H9 (cell line): ENCODE measurements at regions not wholly inside any gene's neighbourhood (a gene's known extent, or its start where the extent isn't known, plus 50 kb on each side); places are given as distances from the start of the nearest gene placed in this dataset.

ENCODE experiments used
- DNase-seq: peaks from one replicate; pipeline ENCODE4 v3.0.0-alpha.2; 2017
- H2AFZ ChIP-seq: one replicate; pipeline ENCODE4 v1.6.1; 2013; ENCODE audit warnings: mild to moderate bottlenecking, low read length, control low read depth, moderate library complexity
- H2AK5ac ChIP-seq: 2 replicates; pipeline ENCODE4 v1.6.1; 2013; ENCODE audit warnings: low read length, control low read depth, mixed read lengths; ENCODE audit not compliant: insufficient read length
- H2BK120ac ChIP-seq: one replicate; pipeline ENCODE4 v1.6.1; 2013; ENCODE audit warnings: low read depth, mild to moderate bottlenecking, low read length, control low read depth, inconsistent platforms; ENCODE audit not compliant: poor library complexity, severe bottlenecking
- H2BK12ac ChIP-seq: 2 replicates; pipeline ENCODE4 v1.6.1; 2013; ENCODE audit warnings: low read length, control low read depth, mixed read lengths, low read depth; ENCODE audit not compliant: insufficient read length
- H2BK15ac ChIP-seq: 2 replicates; pipeline ENCODE4 v1.6.1; 2013; ENCODE audit warnings: low read depth, low read length, control low read depth
- H2BK20ac ChIP-seq: one replicate; pipeline ENCODE4 v1.6.1; 2013; ENCODE audit warnings: low read depth, mild to moderate bottlenecking, low read length, control low read depth, inconsistent platforms; ENCODE audit not compliant: poor library complexity, severe bottlenecking
- H2BK5ac ChIP-seq: 2 replicates; pipeline ENCODE4 v1.6.1; 2013; ENCODE audit warnings: low read length, control low read depth, mixed read lengths; ENCODE audit not compliant: insufficient read length
- H3K14ac ChIP-seq: 2 replicates; pipeline ENCODE4 v1.6.1; 2013; ENCODE audit warnings: low read length, control low read depth; ENCODE audit not compliant: insufficient read depth
- H3K18ac ChIP-seq: 2 replicates; pipeline ENCODE4 v1.6.1; 2013; ENCODE audit warnings: low read depth, mild to moderate bottlenecking, mixed read lengths, low read length, control low read depth; ENCODE audit not compliant: insufficient read length
- H3K23ac ChIP-seq: 2 replicates; pipeline ENCODE4 v1.6.1; 2013; ENCODE audit warnings: low read length, control low read depth, mixed read lengths, low read depth; ENCODE audit not compliant: insufficient read length
- H3K23me2 ChIP-seq: 2 replicates; pipeline ENCODE4 v1.6.1; 2013; ENCODE audit warnings: low read depth, mild to moderate bottlenecking, mixed read lengths, low read length, control low read depth; ENCODE audit not compliant: insufficient read length, poor library complexity, severe bottlenecking
- H3K27ac ChIP-seq: 2 replicates; pipeline ENCODE4 v1.5.1; 2013; ENCODE audit warnings: low read length, control low read depth, mixed read lengths, low read depth; ENCODE audit not compliant: insufficient read length
- H3K27me3 ChIP-seq: 2 replicates; pipeline ENCODE4 v1.6.1; 2013; ENCODE audit warnings: low read length, control low read depth, inconsistent platforms; ENCODE audit not compliant: insufficient read depth
- H3K4ac ChIP-seq: 2 replicates; pipeline ENCODE4 v1.6.1; 2013; ENCODE audit warnings: low read depth, mild to moderate bottlenecking, control low read depth, inconsistent platforms, low read length, moderate library complexity
- H3K4me1 ChIP-seq: 2 replicates; pipeline ENCODE4 v1.6.1; 2013; ENCODE audit warnings: low read length, control low read depth, inconsistent platforms; ENCODE audit not compliant: insufficient read depth
- H3K4me2 ChIP-seq: 2 replicates; pipeline ENCODE4 v1.6.1; 2013; ENCODE audit warnings: low read length, control low read depth, mixed read lengths; ENCODE audit not compliant: insufficient read length, insufficient read depth
- H3K56ac ChIP-seq: 2 replicates; pipeline ENCODE4 v1.6.1; 2013; ENCODE audit warnings: low read depth, mild to moderate bottlenecking, mixed read lengths, low read length, control low read depth; ENCODE audit not compliant: insufficient read length
- H3K79me1 ChIP-seq: 2 replicates; pipeline ENCODE4 v1.6.1; 2013; ENCODE audit warnings: low read depth, mild to moderate bottlenecking, moderate library complexity, low read length, control low read depth, inconsistent platforms; ENCODE audit not compliant: insufficient read depth, poor library complexity, severe bottlenecking
- H3K79me2 ChIP-seq: 2 replicates; pipeline ENCODE4 v1.6.1; 2013; ENCODE audit warnings: low read length, control low read depth, inconsistent platforms; ENCODE audit not compliant: insufficient read depth
- H3K9ac ChIP-seq: 2 replicates; pipeline ENCODE4 v1.6.1; 2013; ENCODE audit warnings: low read length, control low read depth, mixed read lengths; ENCODE audit not compliant: insufficient read length; ENCODE audit errors: extremely low read depth
- H3K9me3 ChIP-seq: one replicate; pipeline ENCODE4 v1.6.1; 2013; ENCODE audit warnings: low read depth, low read length, inconsistent platforms; ENCODE audit not compliant: control insufficient read depth
- H3T11ph ChIP-seq: one replicate; pipeline ENCODE4 v1.6.1; 2013; ENCODE audit warnings: mild to moderate bottlenecking, low read length, control low read depth, inconsistent platforms
- H4K20me1 ChIP-seq: one replicate; pipeline ENCODE4 v1.6.1; 2013; ENCODE audit not compliant: control insufficient read depth, insufficient read length, insufficient read depth
- H4K5ac ChIP-seq: 2 replicates; pipeline ENCODE4 v1.6.1; 2013; ENCODE audit warnings: low read depth, mild to moderate bottlenecking, mixed read lengths, low read length, control low read depth; ENCODE audit not compliant: insufficient read length
- H4K8ac ChIP-seq: replicated peaks from 2 replicates; pipeline ENCODE4 v1.6.1; 2013; ENCODE audit warnings: low read length, control low read depth, mixed read lengths, low read depth; ENCODE audit not compliant: insufficient read length
- H4K91ac ChIP-seq: 2 replicates; pipeline ENCODE4 v1.6.1; 2013; ENCODE audit warnings: low read depth, mild to moderate bottlenecking, moderate library complexity, mixed read lengths, low read length, control low read depth; ENCODE audit not compliant: insufficient read length
- H3K27ac Mint-ChIP-seq, 3 experiments: 2 replicates in 2 of 3; 3 replicates in 1 of 3; pipeline ENCODE4 v1.8.0; 2020 to 2021; ENCODE audit warnings: mixed read lengths in 3 of 3, mild to moderate bottlenecking in 1 of 3, moderate library complexity in 1 of 3
- H3K27me3 Mint-ChIP-seq: 2 replicates; pipeline ENCODE4 v1.8.0; 2021; ENCODE audit warnings: low read depth, mild to moderate bottlenecking, moderate library complexity, mixed read lengths
- H3K36me3 Mint-ChIP-seq, 3 experiments: 2 replicates in 2 of 3; 3 replicates in 1 of 3; pipeline ENCODE4 v1.8.0; 2020 to 2021; ENCODE audit warnings: low read depth in 3 of 3, mixed read lengths in 3 of 3; ENCODE audit not compliant: insufficient read depth in 1 of 3
- H3K4me1 Mint-ChIP-seq, 2 experiments: 2 replicates each; pipeline ENCODE4 v1.8.0; 2020; ENCODE audit warnings: mixed read lengths in 2 of 2
- H3K4me3 Mint-ChIP-seq, 2 experiments: 2 replicates in 1 of 2; 3 replicates in 1 of 2; pipeline ENCODE4 v1.8.0; 2020 to 2021; ENCODE audit warnings: mild to moderate bottlenecking in 2 of 2, mixed read lengths in 2 of 2, moderate library complexity in 1 of 2
- H3K9me3 Mint-ChIP-seq, 2 experiments: 2 replicates in 1 of 2; 3 replicates in 1 of 2; pipeline ENCODE4 v1.8.0; 2020; ENCODE audit warnings: mild to moderate bottlenecking in 2 of 2, mixed read lengths in 2 of 2, moderate library complexity in 1 of 2
- CTCF ChIP-seq: fragments of 200-600 bp; sonication (generic); conservative IDR thresholded peaks from 3 replicates; pipeline ENCODE4 v1.8.0; 2021; ENCODE audit warnings: antibody characterized with exemption, mild to moderate bottlenecking
- WGBS: extraction: QIAGEN DNeasy Blood & Tissue Kit; methylation state at CpG from one replicate; pipeline ENCODE4 v1.1.7; 2013; ENCODE audit warnings: missing lambda C conversion rate, low lambda C conversion rate, mixed read lengths; ENCODE audit not compliant: insufficient read length; ENCODE audit errors: extremely low coverage; 5-methylcytosine and 5-hydroxymethylcytosine counted together

DNA sequence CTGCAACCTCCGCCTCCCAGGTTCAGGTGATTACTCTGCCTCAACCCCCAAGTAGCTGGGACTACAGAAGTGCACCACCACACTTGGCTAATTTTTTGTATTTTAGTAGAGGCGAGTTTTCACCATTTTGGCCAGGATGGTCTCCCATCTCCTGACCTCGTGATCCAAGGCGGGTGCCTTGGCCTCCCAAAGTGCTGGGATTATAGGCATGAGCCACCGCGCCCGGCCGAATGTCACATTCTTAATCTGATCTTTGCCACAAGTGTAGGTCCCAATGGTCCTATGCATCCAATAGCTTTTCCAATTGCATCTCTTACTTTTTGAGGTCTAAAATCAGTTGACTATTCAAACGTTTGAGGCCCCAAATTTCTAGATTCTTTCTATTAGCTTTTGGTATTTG, 676.0 kb downstream of the SLC16A7 start:
- no peak overlapping the region for H3K56ac ChIP-seq
- H2AK5ac ChIP-seq = no peak overlapping the region
- no peak overlapping the region for H2BK15ac ChIP-seq
- H3K9me3 ChIP-seq = no peaks in the 10 kb centered on the region
- no peak overlapping the region for H3K23ac ChIP-seq
- no peaks in the 10 kb centered on the region for H3K79me2 ChIP-seq
- no peak overlapping the region for H3K4me2 ChIP-seq
- H3K9ac ChIP-seq = no peak overlapping the region
- H3K79me1 ChIP-seq = no peaks in the 10 kb centered on the region
- H3K27ac Mint-ChIP-seq = no peak overlapping the region; a peak in 1 of 7 replicates
- no peaks in the 10 kb centered on the region for H3K27me3 Mint-ChIP-seq
- no peak overlapping the region for H2BK12ac ChIP-seq
- no peaks in the 10 kb centered on the region for H4K20me1 ChIP-seq
- no peaks in the 10 kb centered on the region for H3K4me1 Mint-ChIP-seq
- H3K27ac ChIP-seq = no peak overlapping the region
- no peak overlapping the region for H2BK120ac ChIP-seq
- no peak overlapping the region for H3K14ac ChIP-seq
- no peak overlapping the region for H3T11ph ChIP-seq
- no peak overlapping the region for H4K8ac ChIP-seq
- H2BK20ac ChIP-seq = no peak overlapping the region
- H3K23me2 ChIP-seq = no peaks in the 10 kb centered on the region
- no peak for TF ChIP-seq CTCF
- H3K36me3 Mint-ChIP-seq = no peaks in the 10 kb centered on the region; a peak in 1 of 7 replicates
- H2BK5ac ChIP-seq = no peak overlapping the region
- no peaks in the 10 kb centered on the region for H3K27me3 ChIP-seq
- no peaks in the 10 kb centered on the region for H3K4me1 ChIP-seq
- no CpG with 5 or more reads among the region's 9 CpGs for WGBS
- no peak for DNase-seq
- peaks cover 3 to 7% of the 10 kb centered on the region in 2 experiments; a peak in 3 of 5 replicates for H3K9me3 Mint-ChIP-seq
- H3K4ac ChIP-seq = no peak overlapping the region
- H4K5ac ChIP-seq = no peak overlapping the region
- no peak overlapping the region for H4K91ac ChIP-seq
- H3K18ac ChIP-seq = no peak overlapping the region
- no peak overlapping the region for H2AFZ ChIP-seq
- H3K4me3 Mint-ChIP-seq = no peak overlapping the region
